Skeletal muscle tissue (tissue), 3 donors: ENCODE measurements at regions not wholly inside any gene's neighbourhood (a gene's known extent, or its start where the extent isn't known, plus 50 kb on each side); places are given as distances from the start of the nearest gene placed in this dataset.

Source experiments
- H3K27ac ChIP-seq: one replicate; pipeline ENCODE4 v1.7.0; 2013; ENCODE audit warnings: mild to moderate bottlenecking, low read depth, low read length, inconsistent platforms
- H3K27me3 ChIP-seq, 3 donors: one replicate each; pipeline ENCODE4 v1.7.0; 2013; ENCODE audit warnings: low read length in 3 of 3; ENCODE audit not compliant: control insufficient read depth in 3 of 3, insufficient read depth in 3 of 3
- H3K36me3 ChIP-seq, 3 donors: one replicate each; pipeline ENCODE4 v1.7.0; 2013; ENCODE audit warnings: low read length in 3 of 3; ENCODE audit not compliant: control insufficient read depth in 3 of 3, insufficient read depth in 3 of 3
- H3K4me1 ChIP-seq, 3 donors: one replicate each; pipeline ENCODE4 v1.7.0; 2013; ENCODE audit warnings: low read length in 3 of 3, mild to moderate bottlenecking in 3 of 3; ENCODE audit not compliant: control insufficient read depth in 3 of 3, insufficient read depth in 3 of 3
- H3K4me3 ChIP-seq, 3 donors: one replicate each; pipeline ENCODE4 v1.7.0; 2013; ENCODE audit warnings: low read length in 3 of 3
- H3K9ac ChIP-seq, 3 donors: one replicate each; pipeline ENCODE4 v1.7.0; 2013; ENCODE audit warnings: low read length in 3 of 3, mild to moderate bottlenecking in 3 of 3, moderate library complexity in 2 of 3, low read depth in 1 of 3
- H3K9me3 ChIP-seq, 3 donors: one replicate each; pipeline ENCODE4 v1.7.0; 2013; ENCODE audit warnings: low read length in 3 of 3; ENCODE audit not compliant: control insufficient read depth in 3 of 3
- donor health status: Osteomylitis.

DNA sequence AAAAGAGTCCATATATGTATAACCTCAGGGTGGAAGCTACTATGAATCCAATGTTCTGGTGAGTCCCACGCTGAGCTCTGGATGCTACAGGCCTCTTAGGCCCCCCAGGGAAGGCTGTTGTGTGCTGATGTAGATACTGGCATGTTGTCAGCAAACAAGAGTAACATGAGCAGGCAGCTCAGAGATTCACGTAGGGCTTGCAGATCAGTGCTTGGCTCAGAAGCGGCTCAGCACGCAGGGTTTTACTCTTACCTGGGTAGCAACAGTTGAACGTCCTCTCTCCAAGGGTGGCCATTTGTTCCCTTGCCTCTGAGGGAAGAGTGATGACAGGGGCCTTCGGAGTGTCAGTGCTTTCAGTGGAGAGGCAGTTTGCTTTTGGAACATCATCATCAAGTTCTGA is 93.4 kb downstream of the ZFP64 start:
- Histone ChIP-seq H3K36me3 (no peaks in the 10 kb centered on the region), H3K9ac (no peak overlapping the region), H3K27me3 (peaks cover under 1 to 5% (median 4%) of the 10 kb centered on the region in 3 donors), H3K27ac (no peak overlapping the region), H3K4me3 (no peak overlapping the region), H3K9me3 (no peaks in the 10 kb centered on the region), H3K4me1 (no peaks in the 10 kb centered on the region)

- no peaks in the 10 kb centered on the region for H3K36me3 ChIP-seq
- H3K27me3 ChIP-seq: no peaks in the 10 kb centered on the region
- no peaks in the 10 kb centered on the region for H3K9me3 ChIP-seq
- H3K4me3 ChIP-seq: no peak overlapping the region
- H3K27ac ChIP-seq: no peak overlapping the region
- H3K9ac ChIP-seq: no peak overlapping the region
- no peaks in the 10 kb centered on the region for H3K4me1 ChIP-seq
Measured at GRCh38 chr20:52096117-52096516, 95.5 kb downstream of the ZFP64 start.

GRCh38 chr20:52094693-52095092 is 96.9 kb downstream of the ZFP64 start:
- Histone ChIP-seq H3K27me3 (no peaks in the 10 kb centered on the region), H3K36me3 (no peaks in the 10 kb centered on the region), H3K9ac (no peak overlapping the region), H3K4me1 (no peaks in the 10 kb centered on the region), H3K27ac (no peak overlapping the region), H3K4me3 (no peak overlapping the region), H3K9me3 (no peaks in the 10 kb centered on the region)

DNA sequence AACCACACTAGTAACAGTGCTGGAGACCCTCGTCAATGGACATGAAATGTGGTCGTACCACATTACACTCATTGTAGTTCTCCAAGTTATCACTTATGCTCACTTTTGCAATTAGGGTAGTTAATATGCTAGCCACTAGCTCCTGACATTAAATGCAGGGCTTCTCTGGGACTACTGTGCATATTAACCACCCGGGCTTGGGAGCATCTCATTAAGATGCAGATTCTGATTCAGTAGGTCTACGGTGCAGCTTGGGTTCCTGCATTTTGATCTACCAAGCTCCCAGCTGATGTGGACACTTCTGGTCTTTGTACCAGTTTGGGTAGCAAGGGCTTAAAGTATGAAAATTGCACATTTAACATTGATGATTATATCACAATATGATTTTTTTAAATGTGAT is 98.0 kb downstream of the ZFP64 start:
- no peaks in the 10 kb centered on the region for H3K36me3 ChIP-seq
- no peak overlapping the region for H3K27ac ChIP-seq
- no peak overlapping the region for H3K9ac ChIP-seq
- no peaks in the 10 kb centered on the region for H3K27me3 ChIP-seq
- no peaks in the 10 kb centered on the region for H3K4me1 ChIP-seq
- H3K9me3 ChIP-seq: no peaks in the 10 kb centered on the region
- H3K4me3 ChIP-seq: no peak overlapping the region

DNA sequence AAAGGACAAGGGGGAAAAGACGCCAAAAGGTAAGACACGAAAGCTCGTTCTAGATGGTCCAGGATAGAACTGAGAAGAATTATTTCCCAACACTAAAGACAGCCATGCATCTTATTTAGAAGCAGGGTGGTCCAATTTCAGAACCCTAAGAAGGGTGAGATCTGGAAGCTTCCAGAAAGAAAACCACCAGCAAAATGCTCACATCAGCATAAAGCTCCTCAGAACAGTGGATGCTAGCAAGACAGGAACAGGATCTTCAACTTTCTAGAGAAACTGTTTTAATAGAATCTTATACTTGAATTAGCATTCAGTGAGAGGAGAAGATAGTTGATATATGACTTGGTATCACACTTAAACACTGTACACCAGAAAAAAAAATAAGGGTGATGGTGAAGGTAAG is 101.5 kb downstream of the ZFP64 start:
- Histone ChIP-seq H3K36me3 (peaks cover 0 to 4% (median 2%) of the 10 kb centered on the region in 3 donors), H3K27ac (no peak overlapping the region), H3K4me1 (no peaks in the 10 kb centered on the region), H3K4me3 (no peak overlapping the region), H3K9me3 (peaks cover 0 to 2% (median 0%) of the 10 kb centered on the region in 3 donors), H3K27me3 (no peaks in the 10 kb centered on the region), H3K9ac (no peak overlapping the region)

- Histone ChIP-seq H3K9me3 (peaks cover 0 to 2% (median 0%) of the 10 kb centered on the region in 3 donors), H3K4me1 (no peaks in the 10 kb centered on the region), H3K9ac (no peak overlapping the region), H3K27ac (no peak overlapping the region), H3K27me3 (no peaks in the 10 kb centered on the region), H3K36me3 (peaks cover 4 to 5% (median 4%) of the 10 kb centered on the region in 3 donors), H3K4me3 (no peak overlapping the region)
Measured at GRCh38 chr20:52087471-52087870, 104.1 kb downstream of the ZFP64 start.

DNA sequence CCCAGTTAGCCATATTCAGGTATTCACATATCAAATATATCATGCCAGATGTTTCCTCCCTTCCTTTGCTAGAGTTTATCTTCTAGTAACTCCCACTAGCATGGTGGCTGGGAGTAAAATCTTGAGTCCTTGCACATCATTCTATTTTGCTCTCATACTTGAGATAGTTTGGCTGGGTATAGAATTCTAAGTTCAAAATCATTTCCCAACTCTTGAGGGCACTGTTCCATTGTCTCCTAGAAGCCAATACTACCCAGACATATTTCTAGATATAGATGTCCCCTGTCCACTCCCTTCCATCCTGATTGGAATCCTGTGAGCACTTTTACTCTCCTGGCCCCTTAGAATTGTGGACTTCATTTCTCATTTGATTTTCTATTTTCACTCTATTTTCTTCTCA is 104.7 kb downstream of the ZFP64 start:
- H3K9ac ChIP-seq: no peak overlapping the region
- H3K4me3 ChIP-seq: no peak overlapping the region
- no peaks in the 10 kb centered on the region for H3K27me3 ChIP-seq
- no peak overlapping the region for H3K27ac ChIP-seq
- H3K4me1 ChIP-seq: no peaks in the 10 kb centered on the region
- peaks cover 4 to 5% (median 4%) of the 10 kb centered on the region in 3 donors for H3K36me3 ChIP-seq
- H3K9me3 ChIP-seq: peaks cover 0 to 2% (median 0%) of the 10 kb centered on the region in 3 donors

DNA sequence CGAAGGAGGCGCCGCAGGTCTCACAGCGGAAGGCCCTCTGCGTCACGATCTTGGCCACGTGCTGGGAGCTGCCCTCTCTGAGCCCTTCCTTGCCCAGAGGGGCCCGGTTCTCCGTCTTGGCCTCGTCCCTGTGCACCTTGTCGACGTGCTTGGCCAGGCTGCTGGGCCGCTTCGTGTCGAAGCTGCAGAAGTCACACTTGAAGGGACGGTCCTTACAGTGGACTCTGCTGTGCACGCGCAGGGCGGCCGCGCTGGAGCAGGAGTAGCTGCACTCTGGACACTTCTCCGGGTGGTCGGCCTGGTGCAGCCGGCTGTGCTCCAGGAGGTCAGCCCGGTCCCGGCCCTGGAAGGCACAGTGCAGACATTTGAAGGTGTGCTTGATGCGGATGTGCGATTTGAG is 106.9 kb downstream of the ZFP64 start:
- H3K36me3 ChIP-seq: peaks cover 4 to 5% (median 4%) of the 10 kb centered on the region in 3 donors
- peaks cover 0 to 2% (median 0%) of the 10 kb centered on the region in 3 donors for H3K9me3 ChIP-seq
- no peak overlapping the region for H3K4me3 ChIP-seq
- no peaks in the 10 kb centered on the region for H3K27me3 ChIP-seq
- H3K9ac ChIP-seq: no peak overlapping the region
- no peaks in the 10 kb centered on the region for H3K4me1 ChIP-seq
- no peak overlapping the region for H3K27ac ChIP-seq

DNA sequence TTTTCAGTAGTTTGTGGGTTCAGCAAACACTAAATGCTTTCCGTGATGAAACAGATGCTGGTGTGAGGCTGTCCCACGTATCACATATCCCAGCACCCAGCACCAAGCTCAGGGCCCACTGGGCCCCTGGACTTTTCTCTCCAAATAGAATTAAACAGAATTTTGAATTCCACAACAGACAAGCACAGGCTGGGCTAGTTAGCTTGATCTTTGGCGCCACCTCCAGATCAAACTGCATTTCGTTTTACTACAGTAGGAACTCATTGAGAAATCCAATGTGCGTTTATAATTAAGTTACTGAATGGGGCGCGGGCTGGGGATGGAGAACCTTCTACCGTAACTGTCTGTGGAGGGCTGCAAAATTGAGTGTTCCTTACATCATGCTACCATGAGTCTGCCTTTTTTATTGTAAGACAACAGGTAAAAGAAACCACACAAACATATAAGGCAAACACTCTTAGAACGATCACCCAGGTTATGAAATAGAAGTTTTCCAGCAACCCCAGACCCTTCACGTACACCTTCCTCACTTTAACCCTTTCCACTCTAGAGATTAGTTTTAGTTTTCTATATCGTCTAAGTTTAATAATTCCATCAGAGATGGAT is 107.8 kb downstream of the ZFP64 start:
- no peak overlapping the region for H3K4me3 ChIP-seq
- peaks cover 4 to 5% (median 4%) of the 10 kb centered on the region in 3 donors for H3K36me3 ChIP-seq
- peaks cover 0 to 2% (median 0%) of the 10 kb centered on the region in 3 donors for H3K9me3 ChIP-seq
- H3K27me3 ChIP-seq: no peaks in the 10 kb centered on the region
- no peak overlapping the region for H3K27ac ChIP-seq
- no peaks in the 10 kb centered on the region for H3K4me1 ChIP-seq
- H3K9ac ChIP-seq: no peak overlapping the region

- Histone ChIP-seq H3K27me3 (no peaks in the 10 kb centered on the region), H3K9ac (no peak overlapping the region), H3K4me3 (no peak overlapping the region), H3K9me3 (peaks cover 0 to 2% (median 0%) of the 10 kb centered on the region in 3 donors), H3K27ac (no peak overlapping the region), H3K36me3 (peaks cover 0 to 5% (median 4%) of the 10 kb centered on the region in 3 donors), H3K4me1 (no peaks in the 10 kb centered on the region)
Measured at GRCh38 chr20:52082612-52083011, 109.0 kb downstream of the ZFP64 start.
